C4-2B (cell line): ENCODE measurements at regions not wholly inside any gene's neighbourhood (a gene's known extent, or its start where the extent isn't known, plus 50 kb on each side); places are given as distances from the start of the nearest gene placed in this dataset.

Experiments
- H3K27ac ChIP-seq: fragments of 450-650 bp; 2 replicates; pipeline ENCODE4 v1.5.1; 2017
- CTCF ChIP-seq: fragments of 450-650 bp; conservative IDR thresholded peaks from 2 replicates; pipeline ENCODE4 v1.5.1; 2017; ENCODE audit warnings: mild to moderate bottlenecking
- ZFX ChIP-seq: fragments of 450-650 bp; IDR thresholded peaks from 2 replicates; pipeline ENCODE4 v1.6.1; 2017

DNA sequence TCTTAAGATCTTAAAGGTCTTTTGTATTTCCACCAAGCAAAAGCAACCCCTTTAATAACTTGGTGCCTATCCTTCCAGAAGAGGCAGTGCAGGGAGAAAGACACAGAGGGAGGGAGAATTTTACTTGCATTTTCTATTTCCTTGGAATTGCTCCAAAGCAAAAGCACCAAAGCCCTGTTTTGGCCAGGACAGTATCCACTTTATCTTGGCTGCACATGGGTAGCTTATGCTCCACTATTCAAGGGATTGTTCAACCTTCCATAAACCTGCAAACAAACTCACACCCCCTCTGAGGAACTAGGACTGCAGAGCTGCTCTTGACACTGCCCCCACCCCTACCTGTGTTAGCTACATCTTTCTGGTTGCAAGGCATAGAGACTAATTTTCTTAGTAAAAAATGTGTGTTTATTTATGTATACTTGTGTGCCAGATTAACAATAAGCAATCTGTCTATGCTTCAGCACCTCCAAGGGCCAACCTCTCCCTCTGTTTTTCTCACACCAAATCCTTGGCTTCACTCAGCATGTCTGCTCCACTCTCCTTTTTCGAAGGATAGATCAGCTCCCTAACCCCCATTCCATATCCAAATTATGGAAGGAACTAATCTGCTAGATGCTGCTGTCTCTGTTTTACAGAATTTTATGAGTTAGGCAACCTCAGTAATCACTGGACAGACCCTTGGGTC is 68.1 kb upstream of the KLF12 start:
- TF ChIP-seq ZFX (no peak), CTCF (no peak)
- no peak overlapping the region for H3K27ac ChIP-seq

DNA sequence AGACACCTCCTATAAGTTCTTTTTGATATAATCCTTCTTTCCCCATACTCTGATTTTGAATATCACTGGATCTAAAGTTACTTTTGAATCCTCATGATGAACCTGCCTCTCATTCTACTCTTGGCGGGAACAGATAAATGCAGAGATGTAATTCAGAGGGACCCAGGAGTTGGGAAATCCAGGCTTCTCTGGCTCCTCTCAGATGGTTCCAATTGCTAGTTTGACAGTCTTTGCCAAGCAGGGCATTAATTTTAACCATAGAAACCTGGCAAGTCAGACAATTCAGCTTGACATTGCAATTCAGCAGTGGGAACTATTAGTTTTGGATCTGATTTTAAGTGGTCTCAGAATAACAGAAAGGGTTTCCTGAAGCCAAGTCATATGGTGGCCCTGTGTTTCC is 67.3 kb upstream of the KLF12 start:
- no peak overlapping the region for H3K27ac ChIP-seq
- TF ChIP-seq CTCF (no peak), ZFX (no peak)

GRCh38 chr13:74200081-74200480 is 65.9 kb upstream of the KLF12 start:
- TF ChIP-seq ZFX (no peak), CTCF (no peak)
- no peak overlapping the region for H3K27ac ChIP-seq

- H3K27ac ChIP-seq = no peak overlapping the region
- no peak for TF ChIP-seq CTCF
- no peak for TF ChIP-seq ZFX
These were observed 63.6 kb upstream of the KLF12 start for GRCh38 chr13:74197677-74198429.

GRCh38 chr13:74194846-74195245 is 60.6 kb upstream of the KLF12 start:
- H3K27ac ChIP-seq = no peak overlapping the region
- TF ChIP-seq CTCF (no peak), ZFX (no peak)

- no peak for TF ChIP-seq ZFX
- H3K27ac ChIP-seq = no peak overlapping the region
These were observed 59.2 kb upstream of the KLF12 start for GRCh38 chr13:74193391-74193790.

GRCh38 chr13:74191410-74191809 is 57.2 kb upstream of the KLF12 start:
- TF ChIP-seq ZFX (no peak), CTCF (no peak)
- H3K27ac ChIP-seq = no peak overlapping the region

GRCh38 chr13:74190999-74191398 is 56.8 kb upstream of the KLF12 start:
- H3K27ac ChIP-seq = no peak overlapping the region
- TF ChIP-seq CTCF (no peak), ZFX (no peak)
